Osteoblast (primary cell): ENCODE measurements at regions not wholly inside any gene's neighbourhood (a gene's known extent, or its start where the extent isn't known, plus 50 kb on each side); places are given as distances from the start of the nearest gene placed in this dataset.

ENCODE experiments used
- DNase-seq: peaks from one replicate; pipeline ENCODE4 v3.0.0; 2011; ENCODE audit warnings: low spot score, mixed read lengths; ENCODE audit not compliant: insufficient read length; ENCODE audit errors: missing footprints
- H2AFZ ChIP-seq: 2 replicates; pipeline ENCODE4 v1.6.0; 2011; ENCODE audit warnings: mild to moderate bottlenecking, low read length
- H3K27ac ChIP-seq: 2 replicates; pipeline ENCODE4 v1.5.1; 2011; ENCODE audit warnings: mild to moderate bottlenecking, low read depth, low read length, moderate library complexity
- H3K27me3 ChIP-seq: 2 replicates; pipeline ENCODE4 v1.6.0; 2012; ENCODE audit warnings: mild to moderate bottlenecking, control low read depth, inconsistent platforms, low read length, moderate library complexity; ENCODE audit not compliant: insufficient read depth
- H3K36me3 ChIP-seq: 2 replicates; pipeline ENCODE4 v1.5.1; 2011; ENCODE audit warnings: mild to moderate bottlenecking, low read length, control low read depth, moderate library complexity; ENCODE audit not compliant: insufficient read depth
- H3K4me1 ChIP-seq: 2 replicates; pipeline ENCODE4 v1.5.1; 2011; ENCODE audit warnings: mild to moderate bottlenecking, low read length, control low read depth, moderate library complexity; ENCODE audit not compliant: insufficient read depth
- H3K4me2 ChIP-seq: 2 replicates; pipeline ENCODE4 v1.6.0; 2011; ENCODE audit warnings: mild to moderate bottlenecking, low read length; ENCODE audit not compliant: insufficient read depth
- H3K4me3 ChIP-seq: fragments of 200-600 bp; sonication (generic); 3 replicates; pipeline ENCODE4 v1.5.1; 2012; ENCODE audit warnings: mild to moderate bottlenecking, low read length, inconsistent platforms; ENCODE audit not compliant: insufficient read depth
- H3K79me2 ChIP-seq: 2 replicates; pipeline ENCODE4 v1.6.0; 2012; ENCODE audit warnings: mild to moderate bottlenecking, low read length, control low read depth, inconsistent platforms; ENCODE audit not compliant: insufficient read depth
- H3K9me3 ChIP-seq: 2 replicates; pipeline ENCODE4 v1.5.1; 2011; ENCODE audit warnings: low read depth, low read length, control low read depth
- H4K20me1 ChIP-seq: 2 replicates; pipeline ENCODE4 v1.6.0; 2012; ENCODE audit warnings: mild to moderate bottlenecking, low read length, control low read depth; ENCODE audit not compliant: insufficient read depth
- TF ChIP-seq, protein P1 (sequence below): IDR thresholded peaks from 2 replicates; pipeline ENCODE4 v1.5.1; 2011; ENCODE audit warnings: mild to moderate bottlenecking, low read depth, low read length, moderate library complexity; ENCODE audit errors: extremely low read depth

DNA sequence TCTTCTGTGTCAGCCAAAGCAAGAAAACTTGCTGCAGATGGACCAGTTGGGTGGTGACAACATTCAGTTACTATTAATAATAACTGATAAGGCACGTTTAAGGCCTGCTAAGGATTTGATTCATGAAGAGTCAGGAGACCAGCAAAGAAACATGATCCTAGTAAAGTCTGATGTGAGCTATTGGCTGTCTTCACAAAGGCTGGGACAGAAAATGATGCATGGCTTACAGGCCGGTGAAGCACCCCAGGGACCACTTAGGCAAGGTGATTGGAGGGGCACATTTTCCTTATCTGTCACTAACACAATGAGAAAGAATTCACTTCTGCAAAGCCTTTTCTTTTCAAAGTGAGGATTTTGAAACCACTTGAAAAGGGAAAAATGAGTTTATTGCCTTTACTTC lies 65.4 kb upstream of the TRPC3 start:
- Histone ChIP-seq H3K9me3 (no peaks in the 10 kb centered on the region), H3K4me3 (no peak overlapping the region), H3K4me1 (peaks cover 10% of the 10 kb centered on the region), H3K36me3 (no peaks in the 10 kb centered on the region), H3K79me2 (no peaks in the 10 kb centered on the region), H3K27me3 (no peaks in the 10 kb centered on the region), H3K27ac (no peak overlapping the region), H4K20me1 (no peaks in the 10 kb centered on the region), H3K4me2 (no peak overlapping the region), H2AFZ (peak overlapping the region; percentile 25)
- DNase-seq, result no peak
- TF ChIP-seq, protein P1, sequence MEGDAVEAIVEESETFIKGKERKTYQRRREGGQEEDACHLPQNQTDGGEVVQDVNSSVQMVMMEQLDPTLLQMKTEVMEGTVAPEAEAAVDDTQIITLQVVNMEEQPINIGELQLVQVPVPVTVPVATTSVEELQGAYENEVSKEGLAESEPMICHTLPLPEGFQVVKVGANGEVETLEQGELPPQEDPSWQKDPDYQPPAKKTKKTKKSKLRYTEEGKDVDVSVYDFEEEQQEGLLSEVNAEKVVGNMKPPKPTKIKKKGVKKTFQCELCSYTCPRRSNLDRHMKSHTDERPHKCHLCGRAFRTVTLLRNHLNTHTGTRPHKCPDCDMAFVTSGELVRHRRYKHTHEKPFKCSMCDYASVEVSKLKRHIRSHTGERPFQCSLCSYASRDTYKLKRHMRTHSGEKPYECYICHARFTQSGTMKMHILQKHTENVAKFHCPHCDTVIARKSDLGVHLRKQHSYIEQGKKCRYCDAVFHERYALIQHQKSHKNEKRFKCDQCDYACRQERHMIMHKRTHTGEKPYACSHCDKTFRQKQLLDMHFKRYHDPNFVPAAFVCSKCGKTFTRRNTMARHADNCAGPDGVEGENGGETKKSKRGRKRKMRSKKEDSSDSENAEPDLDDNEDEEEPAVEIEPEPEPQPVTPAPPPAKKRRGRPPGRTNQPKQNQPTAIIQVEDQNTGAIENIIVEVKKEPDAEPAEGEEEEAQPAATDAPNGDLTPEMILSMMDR, result no peak

DNA sequence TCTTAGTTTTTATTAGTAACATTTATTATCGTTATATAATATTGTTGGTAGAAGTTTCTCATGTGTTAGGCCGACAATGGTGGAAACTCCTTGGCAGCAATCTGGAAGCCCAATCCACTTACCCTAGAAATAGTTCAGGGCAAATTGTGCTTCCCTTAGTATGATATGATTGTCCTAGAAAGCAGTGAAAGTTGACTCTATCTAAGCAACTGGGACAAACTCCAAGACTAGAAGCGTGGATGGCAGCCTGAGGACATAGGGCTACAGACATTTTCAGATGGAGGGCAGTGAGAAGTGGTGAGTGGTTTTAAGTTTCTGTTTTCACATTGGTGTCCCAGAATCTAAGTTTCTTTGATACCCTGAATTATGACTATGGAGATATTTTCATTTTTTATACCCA lies 63.3 kb upstream of the TRPC3 start:
- no peaks in the 10 kb centered on the region for H3K9me3 ChIP-seq
- no peaks in the 10 kb centered on the region for H4K20me1 ChIP-seq
- peaks cover 25% of the 10 kb centered on the region for H3K4me1 ChIP-seq
- no peaks in the 10 kb centered on the region for H3K36me3 ChIP-seq
- no peak for DNase-seq
- H3K4me3 ChIP-seq, result no peak overlapping the region
- H3K4me2 ChIP-seq, result no peak overlapping the region
- TF ChIP-seq, protein P1, result no peak
- H3K27me3 ChIP-seq, result no peaks in the 10 kb centered on the region
- H2AFZ ChIP-seq, result no peak overlapping the region
- H3K27ac ChIP-seq, result no peak overlapping the region
- no peaks in the 10 kb centered on the region for H3K79me2 ChIP-seq

DNA sequence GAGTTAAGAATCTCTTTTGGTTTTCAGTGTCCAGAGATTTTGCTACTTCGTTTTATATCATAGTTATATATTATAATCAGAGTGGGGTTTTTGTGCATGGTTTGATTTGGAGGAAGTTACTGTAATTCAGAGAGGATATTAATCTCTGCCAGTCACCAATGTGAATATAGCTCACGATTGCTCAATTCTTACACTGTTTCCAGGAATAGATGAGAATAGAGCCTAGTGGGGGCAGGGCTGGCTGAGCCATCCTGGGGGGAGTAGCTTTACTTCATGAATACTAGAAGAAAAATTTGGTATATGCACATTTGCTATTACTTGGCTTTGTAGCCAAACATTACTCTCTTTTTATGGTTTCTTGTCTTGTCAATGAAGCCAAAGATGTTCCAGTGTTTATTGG lies 60.9 kb upstream of the TRPC3 start:
- Histone ChIP-seq H3K27ac (peak overlapping the region; percentile 32), H3K9me3 (no peaks in the 10 kb centered on the region), H2AFZ (no peak overlapping the region), H3K36me3 (no peaks in the 10 kb centered on the region), H3K4me3 (no peak overlapping the region), H3K4me1 (peaks cover 25% of the 10 kb centered on the region), H4K20me1 (no peaks in the 10 kb centered on the region), H3K4me2 (peak overlapping the region; percentile 30), H3K79me2 (no peaks in the 10 kb centered on the region), H3K27me3 (no peaks in the 10 kb centered on the region)
- TF ChIP-seq, protein P1, result no peak
- DNase-seq, result peak; percentile 22

DNA sequence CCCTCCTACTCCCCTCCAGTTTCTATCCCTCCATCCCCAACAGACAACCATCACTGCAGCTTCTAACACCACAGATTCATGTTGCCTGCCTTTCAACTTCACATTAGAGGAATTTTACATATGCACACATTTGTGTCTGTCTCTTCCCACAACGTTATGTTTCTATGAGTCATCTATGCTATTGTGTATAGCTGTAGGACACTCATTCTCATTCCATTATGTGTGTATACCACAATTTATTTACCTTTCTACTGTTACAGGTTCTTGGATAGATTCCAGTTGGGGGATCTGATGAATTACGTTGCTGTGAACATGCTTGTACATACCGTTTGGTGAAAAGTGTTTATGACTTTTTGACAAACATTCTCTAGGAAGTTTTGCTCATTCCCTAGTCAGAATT lies 58.8 kb upstream of the TRPC3 start:
- Histone ChIP-seq H3K27me3 (no peaks in the 10 kb centered on the region), H4K20me1 (no peaks in the 10 kb centered on the region), H3K4me3 (no peak overlapping the region), H3K4me2 (no peak overlapping the region), H3K36me3 (no peaks in the 10 kb centered on the region), H3K79me2 (no peaks in the 10 kb centered on the region), H3K27ac (no peak overlapping the region), H3K9me3 (no peaks in the 10 kb centered on the region), H2AFZ (no peak overlapping the region), H3K4me1 (peaks cover 29% of the 10 kb centered on the region)
- no peak for DNase-seq
- TF ChIP-seq, protein P1, result no peak
